Endothelial cell of umbilical vein (primary cell): ENCODE measurements at regions not wholly inside any gene's neighbourhood (a gene's known extent, or its start where the extent isn't known, plus 50 kb on each side); places are given as distances from the start of the nearest gene placed in this dataset.

Experiments used
- BruUV-seq: library from RNA; stranded (reverse); fragments of 400-500 nt; replicated peaks from 2 replicates; lab custom pipeline; 2021; lab: Mats Ljungman, UMichigan
- CTCF ChIA-PET: fragments of 300-600, 350-600 bp; sonication (Branson Sonifier 250); formaldehyde crosslinking; loops from one replicate; lab custom pipeline; 2021; ENCODE audit warnings: antibody characterized with exemption, inconsistent platforms; lab: Charles Lee
- POLR2A ChIA-PET: fragments of 300-600, 350-600 bp; sonication (Branson Sonifier 250); formaldehyde crosslinking; loops from one replicate; lab custom pipeline; 2021; ENCODE audit warnings: antibody characterized with exemption, inconsistent platforms; lab: Charles Lee
- DNase-seq: peaks from one replicate; pipeline ENCODE4 v3.0.0-alpha.2; 2011; ENCODE audit warnings: low read depth, low spot score
- FAIRE-seq: peaks from 2 replicates; lab custom pipeline; 2011; peaks lifted over from hg19 to GRCh38; lab: Jason Lieb, UNC
- H2AFZ ChIP-seq: 2 replicates; pipeline ENCODE4 v1.6.0; 2012; ENCODE audit warnings: low read depth, low read length, control low read depth, inconsistent platforms
- H3K27ac ChIP-seq: 2 replicates; pipeline ENCODE4 v1.5.1; 2011; ENCODE audit warnings: low read depth, mild to moderate bottlenecking, control low read depth, low read length, moderate library complexity; ENCODE audit not compliant: insufficient read depth
- H3K27me3 ChIP-seq, 2 experiments: 2 replicates each; pipeline versions ENCODE4 v1.6.0 to v1.6.1; 2011; ENCODE audit warnings: low read length in 2 of 2, mixed read lengths in 1 of 2; ENCODE audit not compliant: control insufficient read depth in 2 of 2, insufficient read depth in 2 of 2
- H3K36me3 ChIP-seq, 2 experiments: 2 replicates in 1 of 2; 3 replicates in 1 of 2; pipeline ENCODE4 v1.5.1; 2011; ENCODE audit warnings: low read length in 2 of 2, mild to moderate bottlenecking in 1 of 2, moderate library complexity in 1 of 2; ENCODE audit not compliant: control insufficient read depth in 2 of 2, insufficient read depth in 2 of 2; ENCODE audit errors: extremely low read depth in 1 of 2
- H3K4me1 ChIP-seq: 3 replicates; pipeline ENCODE4 v1.5.1; 2011; ENCODE audit warnings: mild to moderate bottlenecking, low read length; ENCODE audit not compliant: control insufficient read depth, insufficient read depth; ENCODE audit errors: extremely low read depth
- H3K4me2 ChIP-seq: 2 replicates; pipeline ENCODE4 v1.6.1; 2011; ENCODE audit warnings: low read length, control low read depth, mixed read lengths; ENCODE audit not compliant: insufficient read depth
- H3K4me3 ChIP-seq, 3 experiments: fragments of 200-600 bp in 1 of 3; sonication (generic), shearing (Covaris generic) in 1 of 3; replicated peaks in 1 of 3; 2 replicates each; pipeline ENCODE4 v1.5.1; 2011 to 2016; ENCODE audit warnings: control low read depth in 3 of 3, low read length in 3 of 3, mild to moderate bottlenecking in 2 of 3, inconsistent platforms in 1 of 3, low read depth in 1 of 3, moderate library complexity in 1 of 3; ENCODE audit not compliant: insufficient read depth in 1 of 3
- H3K79me2 ChIP-seq: 2 replicates; pipeline ENCODE4 v1.6.0; 2012; ENCODE audit warnings: low read length, inconsistent platforms; ENCODE audit not compliant: control insufficient read depth, insufficient read depth
- H3K9ac ChIP-seq: replicated peaks from 2 replicates; pipeline ENCODE3; 2011; ENCODE audit warnings: low read length, control low read depth; ENCODE audit not compliant: insufficient read depth; ENCODE audit errors: extremely low read depth
- H3K9me1 ChIP-seq: replicated peaks from 3 replicates; pipeline ENCODE4 v1.6.0; 2011; ENCODE audit warnings: mild to moderate bottlenecking, low read length; ENCODE audit not compliant: control insufficient read depth, insufficient read depth; ENCODE audit errors: extremely low read depth
- H3K9me3 ChIP-seq: replicated peaks from 2 replicates; pipeline ENCODE4 v1.5.1; 2012; ENCODE audit warnings: low read length, inconsistent platforms; ENCODE audit not compliant: control insufficient read depth, insufficient read depth
- H4K20me1 ChIP-seq: replicated peaks from 2 replicates; pipeline ENCODE3; 2011; ENCODE audit warnings: mild to moderate bottlenecking, low read length; ENCODE audit not compliant: control insufficient read depth, insufficient read depth; ENCODE audit errors: extremely low read depth
- CTCF ChIP-seq, 2 donors: IDR thresholded peaks; 1 replicate in 1 of 2; 2 replicates in 1 of 2; pipeline ENCODE4 v1.5.1; 2011; ENCODE audit warnings: low read length in 2 of 2, mild to moderate bottlenecking in 2 of 2, moderate library complexity in 2 of 2, control low read depth in 1 of 2, inconsistent platforms in 1 of 2, low read depth in 1 of 2; ENCODE audit not compliant: insufficient read depth in 1 of 2; ENCODE audit errors: extremely low read depth in 1 of 2
- EZH2 ChIP-seq: IDR thresholded peaks from 2 replicates; pipeline ENCODE4 v1.6.1; 2012; ENCODE audit warnings: borderline replicate concordance, low read depth, mild to moderate bottlenecking, moderate library complexity, low read length, inconsistent platforms; ENCODE audit not compliant: severe bottlenecking
- FOS ChIP-seq: IDR thresholded peaks from 2 replicates; pipeline ENCODE4 v1.6.1; 2011; ENCODE audit warnings: mild to moderate bottlenecking, low read length, moderate library complexity, borderline replicate concordance; ENCODE audit not compliant: insufficient read depth
- GATA2 ChIP-seq: IDR thresholded peaks from 2 replicates; pipeline ENCODE4 v1.7.0; 2011; ENCODE audit warnings: low read depth, mild to moderate bottlenecking, moderate library complexity, mixed read lengths, low read length; ENCODE audit not compliant: insufficient read length, insufficient read depth
- JUN ChIP-seq: IDR thresholded peaks from 2 replicates; pipeline ENCODE4 v1.6.1; 2011; ENCODE audit warnings: borderline replicate concordance, low read depth; ENCODE audit not compliant: insufficient read length, insufficient read depth
- MAX ChIP-seq: IDR thresholded peaks from 2 replicates; pipeline ENCODE4 v1.6.1; 2011; ENCODE audit not compliant: insufficient read depth, insufficient read length
- MYC ChIP-seq: IDR thresholded peaks from one replicate; pipeline ENCODE4 v1.6.1; 2011; ENCODE audit warnings: mild to moderate bottlenecking, low read depth, low read length
- POLR2A ChIP-seq: IDR thresholded peaks from 2 replicates; pipeline ENCODE4 v1.6.1; 2012; ENCODE audit warnings: low read depth, mild to moderate bottlenecking, control low read depth, low read length
- POLR2AphosphoS5 ChIP-seq: IDR thresholded peaks from 2 replicates; pipeline ENCODE4 v1.6.1; 2012; ENCODE audit warnings: low read depth, mild to moderate bottlenecking, control low read depth, low read length, moderate library complexity; ENCODE audit not compliant: insufficient read depth
- dilution Hi-C: fragments of 300-500 bp; cut with MboI; formaldehyde crosslinking; loops from one replicate; pipeline ENCODE4 v1.15.0; 2019; ENCODE audit warnings: low sequenced_read_pairs; ENCODE audit not compliant: extremely low pct_ligation_motif_present
- intact Hi-C: fragments of 100-400 bp; cut with micrococcal nuclease; formaldehyde crosslinking; loops from one replicate; pipeline ENCODE4 v1.10.0; 2022

DNA sequence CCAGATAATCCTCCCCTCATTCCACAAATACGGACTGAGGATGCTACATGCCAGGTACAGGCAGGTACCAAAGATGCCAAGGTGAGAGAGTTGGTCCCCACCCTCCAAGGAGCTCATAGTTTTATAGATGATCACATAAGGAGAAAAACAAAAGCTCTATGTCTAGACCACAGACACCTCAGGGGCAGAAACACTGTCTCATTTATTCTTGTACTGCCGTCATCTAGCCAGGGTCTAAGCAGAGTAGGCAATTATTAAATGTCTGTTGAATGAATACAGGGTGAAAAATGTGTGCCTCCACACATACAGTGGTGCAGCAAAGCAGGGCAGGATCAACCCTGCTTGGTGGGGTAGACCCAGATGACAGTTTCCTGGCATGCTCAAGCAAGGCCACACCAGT is 439.8 kb upstream of the JARID2 start:
- Histone ChIP-seq H3K9me1 (no peaks in the 10 kb centered on the region), H3K9ac (no peak overlapping the region), H3K9me3 (no peaks in the 10 kb centered on the region), H3K36me3 (no peaks in the 10 kb centered on the region), H3K4me3 (no peak overlapping the region), H3K27ac (no peak overlapping the region), H3K27me3 (no peaks in the 10 kb centered on the region), H3K4me2 (no peak overlapping the region), H3K4me1 (no peaks in the 10 kb centered on the region), H3K79me2 (no peaks in the 10 kb centered on the region), H4K20me1 (no peaks in the 10 kb centered on the region), H2AFZ (no peak overlapping the region)
- dilution Hi-C loops: no loop called here
- TF ChIP-seq MYC: no peak
- no peak for TF ChIP-seq MAX
- no peak for TF ChIP-seq FOS
- TF ChIP-seq GATA2: no peak
- TF ChIP-seq POLR2A: no peak
- no peak for TF ChIP-seq CTCF (IDR thresholded peaks at IDR 0.05; ENCODE audit: extremely low read depth in 1 of 2, insufficient read depth in 1 of 2, low read depth in 1 of 2, low read length in 2 of 2)
- TF ChIP-seq POLR2AphosphoS5: no peak
- TF ChIP-seq JUN: no peak
- TF ChIP-seq EZH2: no peak
- intact Hi-C loops: no loop called here
- no peak for FAIRE-seq
- CTCF ChIA-PET: no interaction called here
- BruUV-seq: no TSS peak
- DNase-seq: no peak
- POLR2A ChIA-PET: no interaction called here
